Activated CD8-positive, alpha-beta T cell treated with anti-CD3 and anti-CD28 coated beads for 36 hours (primary cell): ENCODE measurements at regions not wholly inside any gene's neighbourhood (a gene's known extent, or its start where the extent isn't known, plus 50 kb on each side); places are given as distances from the start of the nearest gene placed in this dataset.

Experiments used
- ATAC-seq: fragments of 200-7000 bp; cut with Tn5 transposase; one replicate; pipeline ENCODE4 v1.10.0; 2021; ENCODE audit warnings: mild to moderate bottlenecking, moderate library complexity
- CTCF ChIA-PET: fragments of 350-600 bp; sonication (Branson Sonifier 250); formaldehyde crosslinking; loops from one replicate; lab custom pipeline; 2021; ENCODE audit warnings: antibody characterized with exemption; lab: Charles Lee
- POLR2A ChIA-PET: fragments of 350-600 bp; sonication (Branson Sonifier 250); formaldehyde crosslinking; loops from one replicate; lab custom pipeline; 2021; ENCODE audit warnings: antibody characterized with exemption; lab: Charles Lee
- DNase-seq: peaks from one replicate; pipeline ENCODE4 v3.0.0-alpha.2; 2020
- H3K27ac Mint-ChIP-seq: one replicate; pipeline ENCODE4 v1.8.0; 2021; ENCODE audit warnings: mild to moderate bottlenecking, mixed read lengths
- H3K27me3 Mint-ChIP-seq: one replicate; pipeline ENCODE4 v1.8.0; 2021; ENCODE audit warnings: mixed read lengths
- H3K36me3 Mint-ChIP-seq: one replicate; pipeline ENCODE4 v1.8.0; 2021; ENCODE audit warnings: low read depth, mixed read lengths
- H3K4me1 Mint-ChIP-seq: one replicate; pipeline ENCODE4 v1.8.0; 2021; ENCODE audit warnings: low read depth, mixed read lengths
- H3K4me3 Mint-ChIP-seq: one replicate; pipeline ENCODE4 v1.8.0; 2021; ENCODE audit warnings: mild to moderate bottlenecking, moderate library complexity, mixed read lengths
- H3K9me3 Mint-ChIP-seq: one replicate; pipeline ENCODE4 v1.8.0; 2021; ENCODE audit warnings: mixed read lengths
- intact Hi-C: fragments of 100-400 bp; cut with micrococcal nuclease; formaldehyde crosslinking; loops from one replicate; pipeline ENCODE4 v1.10.0; 2022
- TF ChIP-seq, protein P1 (sequence below): fragments of 200-600 bp; IDR thresholded peaks from one replicate; pipeline ENCODE4 v1.8.0; 2022; ENCODE audit warnings: antibody characterized with exemption, mild to moderate bottlenecking

DNA sequence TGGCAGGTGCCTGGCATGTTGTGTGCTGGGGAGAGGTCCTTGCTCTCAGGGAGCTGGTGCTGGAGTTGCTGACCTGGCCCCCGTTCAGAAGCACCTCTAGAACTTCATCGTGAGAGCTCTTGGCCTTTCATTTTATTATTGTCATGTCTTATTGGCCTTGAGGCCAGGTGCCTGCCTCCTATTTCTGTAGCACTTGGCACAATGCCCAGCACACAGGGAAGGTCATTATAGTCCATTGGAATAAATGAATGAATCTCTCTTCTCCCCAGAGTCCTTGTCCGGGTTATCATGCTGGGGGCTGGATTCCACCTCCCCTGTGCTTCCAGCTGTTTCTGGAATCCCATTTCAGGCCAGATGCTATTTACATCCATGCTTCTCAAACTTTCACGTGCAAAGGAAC is 169.2 kb downstream of the HAPSTR1 start:
- ATAC-seq (no peak), DNase-seq (no peak)
- Mint-ChIP-seq H3K4me1 (no peaks in the 10 kb centered on the region), H3K9me3 (no peaks in the 10 kb centered on the region), H3K4me3 (no peak overlapping the region), H3K36me3 (no peaks in the 10 kb centered on the region), H3K27me3 (peaks cover 9% of the 10 kb centered on the region), H3K27ac (no peak overlapping the region)
- ChIA-PET CTCF (no interaction called here), POLR2A (no interaction called here)
- TF ChIP-seq, protein P1, sequence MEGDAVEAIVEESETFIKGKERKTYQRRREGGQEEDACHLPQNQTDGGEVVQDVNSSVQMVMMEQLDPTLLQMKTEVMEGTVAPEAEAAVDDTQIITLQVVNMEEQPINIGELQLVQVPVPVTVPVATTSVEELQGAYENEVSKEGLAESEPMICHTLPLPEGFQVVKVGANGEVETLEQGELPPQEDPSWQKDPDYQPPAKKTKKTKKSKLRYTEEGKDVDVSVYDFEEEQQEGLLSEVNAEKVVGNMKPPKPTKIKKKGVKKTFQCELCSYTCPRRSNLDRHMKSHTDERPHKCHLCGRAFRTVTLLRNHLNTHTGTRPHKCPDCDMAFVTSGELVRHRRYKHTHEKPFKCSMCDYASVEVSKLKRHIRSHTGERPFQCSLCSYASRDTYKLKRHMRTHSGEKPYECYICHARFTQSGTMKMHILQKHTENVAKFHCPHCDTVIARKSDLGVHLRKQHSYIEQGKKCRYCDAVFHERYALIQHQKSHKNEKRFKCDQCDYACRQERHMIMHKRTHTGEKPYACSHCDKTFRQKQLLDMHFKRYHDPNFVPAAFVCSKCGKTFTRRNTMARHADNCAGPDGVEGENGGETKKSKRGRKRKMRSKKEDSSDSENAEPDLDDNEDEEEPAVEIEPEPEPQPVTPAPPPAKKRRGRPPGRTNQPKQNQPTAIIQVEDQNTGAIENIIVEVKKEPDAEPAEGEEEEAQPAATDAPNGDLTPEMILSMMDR, result no peak
- intact Hi-C loops, result no loop called here

DNA sequence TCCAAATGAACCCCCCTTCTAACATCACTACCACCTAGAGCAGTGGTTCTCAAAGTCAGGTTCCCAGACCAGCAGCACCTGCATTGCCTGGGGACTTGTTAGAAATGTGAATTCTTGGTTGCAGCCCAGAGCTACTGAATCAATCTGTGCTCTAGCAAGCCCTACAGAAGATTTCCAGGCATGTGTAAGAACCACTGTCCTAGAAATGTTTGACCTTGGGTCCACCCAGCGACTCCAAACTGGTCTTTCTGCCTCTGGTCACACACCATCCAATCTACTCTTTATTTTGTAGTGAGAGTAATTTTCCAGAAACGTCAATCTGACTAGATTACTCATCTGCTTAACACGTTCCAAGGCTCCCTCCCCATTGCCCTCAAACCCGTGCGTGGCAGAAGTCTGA is 169.9 kb downstream of the HAPSTR1 start:
- no peak overlapping the region for H3K27ac Mint-ChIP-seq
- no peak for ATAC-seq
- DNase-seq, result no peak
- ChIA-PET CTCF (no interaction called here), POLR2A (no interaction called here)
- H3K4me1 Mint-ChIP-seq, result no peaks in the 10 kb centered on the region
- no peaks in the 10 kb centered on the region for H3K36me3 Mint-ChIP-seq
- no peak overlapping the region for H3K4me3 Mint-ChIP-seq
- TF ChIP-seq, protein P1, result no peak
- H3K9me3 Mint-ChIP-seq, result no peaks in the 10 kb centered on the region
- peaks cover 9% of the 10 kb centered on the region for H3K27me3 Mint-ChIP-seq
- intact Hi-C loops, result no loop called here

DNA sequence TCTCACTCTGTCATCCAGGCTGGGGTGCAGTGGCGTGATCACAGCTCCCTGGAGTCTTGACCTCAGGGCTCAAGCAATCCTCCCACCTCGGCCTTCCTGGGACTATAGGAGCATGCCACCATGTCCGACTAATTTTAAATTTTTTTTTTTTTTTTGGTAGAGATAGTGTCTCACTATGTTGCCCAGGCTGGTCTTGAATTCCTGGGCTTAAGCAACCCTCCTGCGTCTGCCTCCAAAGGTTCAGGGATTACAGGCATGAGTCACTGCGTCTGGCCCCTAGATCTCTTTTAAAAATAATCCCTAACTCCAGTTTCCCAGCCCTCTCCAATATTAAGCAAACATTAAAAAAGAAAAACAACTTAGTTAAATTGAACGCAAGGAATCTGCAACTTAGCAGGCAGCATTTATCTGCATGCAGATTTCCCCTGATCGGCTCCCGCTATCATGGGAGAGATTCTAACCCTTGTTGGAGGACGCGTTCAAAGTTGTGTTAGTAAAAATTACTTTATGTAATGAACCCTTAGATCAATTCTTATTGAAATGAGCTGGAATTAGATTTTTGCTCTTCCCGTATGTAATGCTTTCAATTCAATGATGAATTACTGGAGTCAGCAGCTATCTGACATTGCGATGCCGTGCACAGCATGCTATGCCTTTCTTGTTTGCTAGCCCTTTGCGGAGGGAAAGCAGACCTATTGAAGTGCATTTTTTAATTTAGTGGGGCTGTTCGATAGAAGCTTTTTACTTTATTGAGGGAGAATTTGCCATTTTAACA is 171.7 kb downstream of the HAPSTR1 start:
- Mint-ChIP-seq H3K4me1 (no peaks in the 10 kb centered on the region), H3K27me3 (peaks cover 11% of the 10 kb centered on the region), H3K9me3 (no peaks in the 10 kb centered on the region), H3K27ac (no peak overlapping the region), H3K4me3 (no peak overlapping the region), H3K36me3 (no peaks in the 10 kb centered on the region)
- TF ChIP-seq, protein P1, result no peak
- intact Hi-C loops, result no loop called here
- DNase-seq (no peak), ATAC-seq (no peak)
- ChIA-PET POLR2A (no interaction called here), CTCF (interaction anchor here (0.6 to 0.9 kb wide), 2 partner anchors 17 to 390 kb away, joined by 3 to 5 read pairs; no protein-coding TSS in a partner anchor)

DNA sequence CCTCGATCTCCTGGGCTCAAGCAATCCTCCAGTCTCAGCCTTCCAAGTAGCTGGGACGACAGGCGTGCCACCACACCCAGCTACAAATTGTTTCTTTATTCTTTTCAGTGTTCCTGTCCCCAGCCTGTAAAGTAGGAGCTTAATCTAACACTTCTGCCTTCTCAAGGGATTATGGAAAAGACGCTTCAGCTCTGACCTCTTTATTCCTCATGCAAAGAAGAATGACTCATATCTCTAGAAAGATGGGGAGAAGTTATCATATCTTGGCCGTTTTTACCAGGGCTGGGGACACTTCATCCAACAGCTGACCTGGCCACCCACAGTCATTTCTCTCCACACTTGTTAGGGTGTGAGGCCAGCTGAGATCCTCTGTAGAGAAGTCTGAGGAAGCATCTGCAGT is 172.6 kb downstream of the HAPSTR1 start:
- Mint-ChIP-seq H3K9me3 (no peaks in the 10 kb centered on the region), H3K36me3 (no peaks in the 10 kb centered on the region), H3K4me3 (no peak overlapping the region), H3K4me1 (no peaks in the 10 kb centered on the region), H3K27ac (no peak overlapping the region), H3K27me3 (peaks cover 9% of the 10 kb centered on the region)
- TF ChIP-seq, protein P1, result no peak
- ATAC-seq (no peak), DNase-seq (no peak)
- intact Hi-C loops, result no loop called here
- ChIA-PET CTCF (interaction anchor here (0.9 to 1.8 kb wide), 2 partner anchors 9 to 16 kb away, joined by 5 to 9 read pairs; no protein-coding TSS in a partner anchor), POLR2A (no interaction called here)

DNA sequence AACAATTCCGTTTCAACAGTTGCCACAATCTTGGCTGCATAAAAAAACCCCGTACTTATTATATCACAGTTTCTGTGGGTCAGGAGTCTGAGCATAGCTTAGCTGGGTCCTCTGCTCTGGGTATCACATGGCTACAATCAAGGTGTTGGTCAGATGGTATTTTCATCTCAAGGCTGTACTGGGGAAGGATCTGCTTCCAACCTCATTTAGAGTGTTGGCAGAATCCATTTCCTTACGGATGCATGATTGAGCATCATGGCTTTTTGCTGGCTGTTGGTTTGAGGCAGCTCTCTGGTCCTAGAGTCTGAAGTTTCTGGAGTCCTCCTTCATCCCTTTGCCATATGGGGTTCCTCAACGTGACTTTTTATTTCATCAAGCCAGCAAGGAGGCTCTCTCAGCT is 177.0 kb downstream of the HAPSTR1 start:
- H3K9me3 Mint-ChIP-seq, result no peaks in the 10 kb centered on the region
- ChIA-PET CTCF (interaction anchor here (1.3 to 4.5 kb wide), 2 partner anchors 10 to 11 kb away, joined by 4 to 35 read pairs; no protein-coding TSS in a partner anchor), POLR2A (no interaction called here)
- H3K27me3 Mint-ChIP-seq, result peaks cover 9% of the 10 kb centered on the region
- no peak for DNase-seq
- no peak overlapping the region for H3K27ac Mint-ChIP-seq
- H3K36me3 Mint-ChIP-seq, result no peaks in the 10 kb centered on the region
- no peak for ATAC-seq
- H3K4me1 Mint-ChIP-seq, result no peaks in the 10 kb centered on the region
- intact Hi-C loops, result no loop called here
- TF ChIP-seq, protein P1, result no peak
- no peak overlapping the region for H3K4me3 Mint-ChIP-seq
